HEK293 (cell line): ENCODE measurements at regions not wholly inside any gene's neighbourhood (a gene's known extent, or its start where the extent isn't known, plus 50 kb on each side); places are given as distances from the start of the nearest gene placed in this dataset.

Experiments
- CTCF ChIA-PET: fragments of 350-600 bp; formaldehyde crosslinking; extraction: SDS; loops from one replicate; lab custom pipeline; 2021; ENCODE audit warnings: antibody characterized with exemption; lab: Yijun Ruan, JAX
- POLR2A ChIA-PET: fragments of 300-600 bp; formaldehyde crosslinking; extraction: SDS; loops from one replicate; lab custom pipeline; 2020; ENCODE audit warnings: antibody characterized with exemption, inconsistent platforms; lab: Yijun Ruan, JAX
- H3K27ac ChIP-seq: fragments of 200-500 bp; sonication (Bioruptor generic); 2 replicates; pipeline ENCODE4 v1.5.1; 2014; ENCODE audit warnings: low read depth, low read length, control low read depth, inconsistent platforms; ENCODE audit errors: extremely low read depth
- H3K36me3 ChIP-seq, 2 experiments: fragments of 200-500 bp in 1 of 2; sonication (Bioruptor generic) in 1 of 2; 1 replicate in 1 of 2; 2 replicates in 1 of 2; pipeline ENCODE4 v1.5.1; 2014 to 2017; ENCODE audit warnings: inconsistent platforms in 2 of 2, low read length in 2 of 2; ENCODE audit not compliant: control insufficient read depth in 2 of 2, insufficient read depth in 1 of 2
- H3K4me1 ChIP-seq: fragments of 200-500 bp; sonication (Bioruptor generic); 2 replicates; pipeline ENCODE4 v1.5.1; 2014; ENCODE audit warnings: mild to moderate bottlenecking, low read length, inconsistent platforms; ENCODE audit not compliant: control insufficient read depth, insufficient read depth
- H3K4me3 ChIP-seq: 2 replicates; pipeline ENCODE4 v1.5.1; 2011; ENCODE audit warnings: low read depth, mild to moderate bottlenecking, control low read depth, low read length, moderate library complexity
- H3K9me3 ChIP-seq: fragments of 200-500 bp; sonication (Bioruptor generic); 2 replicates; pipeline ENCODE4 v1.5.1; 2014; ENCODE audit warnings: low read depth, low read length, inconsistent platforms; ENCODE audit not compliant: control insufficient read depth, insufficient read depth
- ATF2 ChIP-seq: fragments of 450-650 bp; formaldehyde crosslinking; IDR thresholded peaks from 2 replicates; pipeline ENCODE4 v1.5.1; 2016; ENCODE audit warnings: missing biosample characterization, missing genetic modification characterization, low read depth
- FEZF1 ChIP-seq: fragments of 450-650 bp; formaldehyde crosslinking; IDR thresholded peaks from 2 replicates; pipeline ENCODE4 v1.5.1; 2016; ENCODE audit warnings: missing biosample characterization, missing genetic modification characterization
- GLIS1 ChIP-seq: fragments of 450-650 bp; formaldehyde crosslinking; IDR thresholded peaks from 2 replicates; pipeline ENCODE4 v1.5.1; 2016; ENCODE audit warnings: missing biosample characterization, missing genetic modification characterization
- HIC1 ChIP-seq: fragments of 450-650 bp; formaldehyde crosslinking; IDR thresholded peaks from 2 replicates; pipeline ENCODE4 v1.5.1; 2016; ENCODE audit warnings: missing biosample characterization, missing genetic modification characterization
- IKZF3 ChIP-seq: fragments of 450-650 bp; IDR thresholded peaks from 2 replicates; pipeline ENCODE4 v1.5.0; 2018; ENCODE audit warnings: missing biosample characterization, mild to moderate bottlenecking, missing genetic modification characterization, moderate library complexity
- INSM2 ChIP-seq: fragments of 450-650 bp; formaldehyde crosslinking; IDR thresholded peaks from 2 replicates; pipeline ENCODE4 v1.5.1; 2016; ENCODE audit warnings: missing biosample characterization, missing genetic modification characterization
- OSR2 ChIP-seq: fragments of 450-650 bp; formaldehyde crosslinking; IDR thresholded peaks from 2 replicates; pipeline ENCODE4 v1.5.1; 2016; ENCODE audit warnings: missing biosample characterization, missing genetic modification characterization
- PRDM10 ChIP-seq: fragments of 450-650 bp; formaldehyde crosslinking; IDR thresholded peaks from 2 replicates; pipeline ENCODE4 v1.5.1; 2016; ENCODE audit warnings: missing biosample characterization, missing genetic modification characterization
- PRDM4 ChIP-seq: fragments of 450-650 bp; formaldehyde crosslinking; IDR thresholded peaks from 2 replicates; pipeline ENCODE4 v1.5.1; 2017; ENCODE audit warnings: missing biosample characterization, missing genetic modification characterization
- RBAK ChIP-seq: fragments of 450-650 bp; formaldehyde crosslinking; IDR thresholded peaks from 2 replicates; pipeline ENCODE4 v1.5.1; 2016; ENCODE audit warnings: missing biosample characterization, missing genetic modification characterization
- ZBTB17 ChIP-seq: fragments of 450-650 bp; formaldehyde crosslinking; IDR thresholded peaks from 2 replicates; pipeline ENCODE4 v1.5.1; 2016; ENCODE audit warnings: missing biosample characterization, missing genetic modification characterization
- ZBTB44 ChIP-seq: fragments of 450-650 bp; IDR thresholded peaks from 2 replicates; pipeline ENCODE4 v1.5.1; 2018; ENCODE audit warnings: missing biosample characterization, mild to moderate bottlenecking, missing genetic modification characterization
- ZBTB48 ChIP-seq: fragments of 450-650 bp; formaldehyde crosslinking; IDR thresholded peaks from 2 replicates; pipeline ENCODE4 v1.5.1; 2016; ENCODE audit warnings: missing biosample characterization, missing genetic modification characterization
- ZNF2 ChIP-seq: fragments of 450-650 bp; formaldehyde crosslinking; IDR thresholded peaks from 2 replicates; pipeline ENCODE4 v1.5.1; 2016; ENCODE audit warnings: missing biosample characterization, missing genetic modification characterization
- ZNF292 ChIP-seq: fragments of 450-650 bp; formaldehyde crosslinking; IDR thresholded peaks from 2 replicates; pipeline ENCODE4 v1.5.1; 2016; ENCODE audit warnings: low read depth, missing biosample characterization, missing genetic modification characterization, borderline replicate concordance
- ZNF335 ChIP-seq: fragments of 450-650 bp; formaldehyde crosslinking; conservative IDR thresholded peaks from 2 replicates; pipeline ENCODE4 v1.5.1; 2016; ENCODE audit warnings: missing biosample characterization, missing genetic modification characterization
- ZNF341 ChIP-seq: fragments of 450-650 bp; formaldehyde crosslinking; IDR thresholded peaks from 2 replicates; pipeline ENCODE4; 2016; ENCODE audit warnings: low read depth, missing biosample characterization, missing genetic modification characterization
- ZNF600 ChIP-seq: fragments of 450-650 bp; formaldehyde crosslinking; IDR thresholded peaks from 2 replicates; pipeline ENCODE4 v1.5.1; 2016; ENCODE audit warnings: missing biosample characterization, missing genetic modification characterization
- ZNF629 ChIP-seq: fragments of 450-650 bp; formaldehyde crosslinking; IDR thresholded peaks from 2 replicates; pipeline ENCODE4 v1.5.1; 2017; ENCODE audit warnings: missing biosample characterization, missing genetic modification characterization
- ZNF76 ChIP-seq: fragments of 450-650 bp; formaldehyde crosslinking; IDR thresholded peaks from 2 replicates; pipeline ENCODE4; 2016; ENCODE audit warnings: low read depth, missing biosample characterization, missing genetic modification characterization, borderline replicate concordance
- ZNF843 ChIP-seq: fragments of 450-650 bp; formaldehyde crosslinking; IDR thresholded peaks from 2 replicates; pipeline ENCODE4 v1.5.1; 2016; ENCODE audit warnings: missing biosample characterization, missing genetic modification characterization
- ZSCAN5A ChIP-seq: fragments of 450-650 bp; formaldehyde crosslinking; IDR thresholded peaks from 2 replicates; pipeline ENCODE4 v1.5.1; 2016; ENCODE audit warnings: missing biosample characterization, missing genetic modification characterization
- ZXDB ChIP-seq: fragments of 450-650 bp; formaldehyde crosslinking; IDR thresholded peaks from 2 replicates; pipeline ENCODE4 v1.5.1; 2016; ENCODE audit warnings: missing biosample characterization, missing genetic modification characterization

GRCh38 chr10:36679554-36679953, 445.8 kb upstream of the ANKRD30A start:
- Histone ChIP-seq H3K4me3 (no peak overlapping the region), H3K36me3 (no peaks in the 10 kb centered on the region), H3K4me1 (peaks cover 31% of the 10 kb centered on the region), H3K9me3 (no peaks in the 10 kb centered on the region), H3K27ac (peak overlapping the region; percentile 50; the same call in 1 of the 2 replicates)
- CTCF ChIA-PET: no interaction called here
- POLR2A ChIA-PET: no interaction called here
- TF ChIP-seq ZNF843 (tag by site-specific recombination): peak; percentile 77
- peak; percentile 28; the same call in 1 of the 2 replicates for TF ChIP-seq ZNF335 (tag by site-specific recombination)
- no peak for TF ChIP-seq ZNF341 (tag by site-specific recombination)
- no peak for TF ChIP-seq ZSCAN5A (tag by site-specific recombination)
- peak; percentile 52; the same call in 1 of the 2 replicates for TF ChIP-seq ZNF629 (tag by site-specific recombination)
- TF ChIP-seq ZNF2 (tag by site-specific recombination): no peak
- TF ChIP-seq IKZF3 (tag by site-specific recombination): 0 out of 2 replicates have a peak, but pooled peaks have one; percentile 23
- TF ChIP-seq GLIS1 (tag by site-specific recombination): peak; percentile 8; the same call in 1 of the 2 replicates
- no peak for TF ChIP-seq ZNF76 (tag by site-specific recombination)
- TF ChIP-seq ZBTB44 (tag by site-specific recombination): peak; percentile 66; the same call in 1 of the 2 replicates
- peak; percentile 66 for TF ChIP-seq ZXDB (tag by site-specific recombination)
- no peak for TF ChIP-seq HIC1 (tag by site-specific recombination)
- TF ChIP-seq OSR2 (tag by site-specific recombination): peak; percentile 90
- no peak for TF ChIP-seq INSM2
- TF ChIP-seq PRDM4 (tag by site-specific recombination): peak; percentile 46
- TF ChIP-seq ZBTB17: 0 out of 2 replicates have a peak, but pooled peaks have one; percentile 31
- TF ChIP-seq PRDM10 (tag by site-specific recombination): peak; percentile 69
- TF ChIP-seq FEZF1 (tag by site-specific recombination): peak; percentile 30; the same call in 1 of the 2 replicates
- TF ChIP-seq ZNF292 (tag by site-specific recombination): no peak
- peak; percentile 68 for TF ChIP-seq ZNF600
- TF ChIP-seq ZBTB48 (tag by site-specific recombination): 0 out of 2 replicates have a peak, but pooled peaks have one; percentile 36
- TF ChIP-seq ATF2: peak; percentile 93
- no peak for TF ChIP-seq RBAK (tag by site-specific recombination)
